ENCODE measurements at regions not wholly inside any gene's neighbourhood (a gene's known extent, or its start where the extent isn't known, plus 50 kb on each side); places are given as distances from the start of the nearest gene placed in this dataset.

- H3K27ac ChIP-seq (ENCODE audit: low read depth, low read length) = no peak overlapping the region
- H3K36me3 ChIP-seq (ENCODE audit: control insufficient read depth, low read length) = no peaks in the 10 kb centered on the region
- no peaks in the 10 kb centered on the region for H3K4me1 ChIP-seq (ENCODE audit: control insufficient read depth, low read length)
- no peaks in the 10 kb centered on the region for H3K9me2 ChIP-seq (replicated peaks; ENCODE audit: control insufficient read depth, low read length)
- no peak overlapping the region for H3K4me2 ChIP-seq (ENCODE audit: low read length)
- no peaks in the 10 kb centered on the region for H3K79me2 ChIP-seq (ENCODE audit: control insufficient read depth, low read length)
- no peaks in the 10 kb centered on the region for H3F3A ChIP-seq (ENCODE audit: control insufficient read depth, insufficient read depth)
- H3K4me3 ChIP-seq (ENCODE audit: low read length) = no peak overlapping the region
- 0 out of 2 replicates have a peak, but pooled peaks cover 4% of the 10 kb centered on the region for H3K27me3 ChIP-seq (ENCODE audit: control insufficient read depth, low read length)
- no peaks in the 10 kb centered on the region for H3K9me3 ChIP-seq (ENCODE audit: control insufficient read depth, insufficient read depth, low read length)
- H4K20me1 ChIP-seq (ENCODE audit: control insufficient read depth, insufficient read depth, low read depth, low read length) = no peaks in the 10 kb centered on the region
- TF ChIP-seq EZH2phosphoT487 (IDR thresholded peaks at IDR 0.05; ENCODE audit: borderline replicate concordance, low read length) (no peak), CTCF (IDR thresholded peaks at IDR 0.05; ENCODE audit: low read depth, low read length, poor library complexity, severe bottlenecking) (no peak)
Measured at GRCh38 chr12:76187177-76187576, 102.7 kb upstream of the NAP1L1 start.

- Histone ChIP-seq H4K20me1 (ENCODE audit: control insufficient read depth, insufficient read depth, low read depth, low read length) (no peaks in the 10 kb centered on the region), H3K79me2 (ENCODE audit: control insufficient read depth, low read length) (no peaks in the 10 kb centered on the region), H3K4me2 (ENCODE audit: low read length) (no peak overlapping the region), H3K9me2 (replicated peaks; ENCODE audit: control insufficient read depth, low read length) (no peaks in the 10 kb centered on the region), H3K27ac (ENCODE audit: low read depth, low read length) (no peak overlapping the region), H3K27me3 (ENCODE audit: control insufficient read depth, low read length) (0 out of 2 replicates have a peak, but pooled peaks cover 4% of the 10 kb centered on the region), H3K4me1 (ENCODE audit: control insufficient read depth, low read length) (no peaks in the 10 kb centered on the region), H3K36me3 (ENCODE audit: control insufficient read depth, low read length) (no peaks in the 10 kb centered on the region), H3F3A (ENCODE audit: control insufficient read depth, insufficient read depth) (no peaks in the 10 kb centered on the region), H3K4me3 (ENCODE audit: low read length) (no peak overlapping the region), H3K9me3 (ENCODE audit: control insufficient read depth, insufficient read depth, low read length) (no peaks in the 10 kb centered on the region)
- TF ChIP-seq EZH2phosphoT487 (IDR thresholded peaks at IDR 0.05; ENCODE audit: borderline replicate concordance, low read length) (no peak), CTCF (IDR thresholded peaks at IDR 0.05; ENCODE audit: low read depth, low read length, poor library complexity, severe bottlenecking) (no peak)
Measured at GRCh38 chr12:76186131-76186906, 101.8 kb upstream of the NAP1L1 start.

GRCh38 chr12:76183459-76184186 lies 99.1 kb upstream of the NAP1L1 start:
- Histone ChIP-seq H3K4me3 (ENCODE audit: low read length) (no peak overlapping the region), H3K27ac (ENCODE audit: low read depth, low read length) (no peak overlapping the region), H3F3A (ENCODE audit: control insufficient read depth, insufficient read depth) (no peaks in the 10 kb centered on the region)

More at GRCh38 chr12:76183459-76184186, 99.1 kb upstream of the NAP1L1 start:
- no peaks in the 10 kb centered on the region for H3K9me2 ChIP-seq (replicated peaks; ENCODE audit: control insufficient read depth, low read length)
- H3K79me2 ChIP-seq (ENCODE audit: control insufficient read depth, low read length) = no peaks in the 10 kb centered on the region
- TF ChIP-seq CTCF (IDR thresholded peaks at IDR 0.05; ENCODE audit: low read depth, low read length, poor library complexity, severe bottlenecking) (no peak), EZH2phosphoT487 (IDR thresholded peaks at IDR 0.05; ENCODE audit: borderline replicate concordance, low read length) (no peak)
- 0 out of 2 replicates have a peak, but pooled peaks cover 4% of the 10 kb centered on the region for H3K27me3 ChIP-seq (ENCODE audit: control insufficient read depth, low read length)
- no peaks in the 10 kb centered on the region for H3K4me1 ChIP-seq (ENCODE audit: control insufficient read depth, low read length)
- H4K20me1 ChIP-seq (ENCODE audit: control insufficient read depth, insufficient read depth, low read depth, low read length) = no peaks in the 10 kb centered on the region
- H3K4me2 ChIP-seq (ENCODE audit: low read length) = no peak overlapping the region
- H3K36me3 ChIP-seq (ENCODE audit: control insufficient read depth, low read length) = no peaks in the 10 kb centered on the region
- no peaks in the 10 kb centered on the region for H3K9me3 ChIP-seq (ENCODE audit: control insufficient read depth, insufficient read depth, low read length)
